Activated T-cell treated with anti-CD3 and anti-CD28 coated beads, Interleukin-2, amount 50 U/mL, for 24 hours (primary cell): ENCODE measurements at regions not wholly inside any gene's neighbourhood (a gene's known extent, or its start where the extent isn't known, plus 50 kb on each side); places are given as distances from the start of the nearest gene placed in this dataset.

Experiments used
- DNase-seq: peaks from one replicate; pipeline ENCODE4 v3.0.0-alpha.2; 2020
- H3K27ac Mint-ChIP-seq: 2 replicates; pipeline ENCODE4 v1.8.0; 2020; ENCODE audit warnings: mild to moderate bottlenecking, mixed read lengths
- H3K27me3 Mint-ChIP-seq: 2 replicates; pipeline ENCODE4 v1.8.0; 2020; ENCODE audit warnings: mixed read lengths
- H3K36me3 Mint-ChIP-seq: 2 replicates; pipeline ENCODE4 v1.8.0; 2020; ENCODE audit warnings: low read depth, mixed read lengths
- H3K4me1 Mint-ChIP-seq: 2 replicates; pipeline ENCODE4 v1.8.0; 2020; ENCODE audit warnings: low read depth, mixed read lengths
- H3K4me3 Mint-ChIP-seq: 2 replicates; pipeline ENCODE4 v1.8.0; 2020; ENCODE audit warnings: mild to moderate bottlenecking, moderate library complexity, mixed read lengths
- H3K9me3 Mint-ChIP-seq: 2 replicates; pipeline ENCODE4 v1.8.0; 2020; ENCODE audit warnings: mixed read lengths

GRCh38 chr3:98969295-98969694 is 67.8 kb upstream of the DCBLD2 start:
- H3K9me3 Mint-ChIP-seq, result peaks cover 3% of the 10 kb centered on the region
- no peak for DNase-seq
- peaks cover 8% of the 10 kb centered on the region for H3K4me1 Mint-ChIP-seq
- H3K27ac Mint-ChIP-seq, result no peak overlapping the region
- H3K4me3 Mint-ChIP-seq, result no peak overlapping the region
- H3K36me3 Mint-ChIP-seq, result no peaks in the 10 kb centered on the region
- H3K27me3 Mint-ChIP-seq, result peaks cover 3% of the 10 kb centered on the region

GRCh38 chr3:98968824-98969223 is 67.3 kb upstream of the DCBLD2 start:
- H3K27ac Mint-ChIP-seq, result no peak overlapping the region
- H3K36me3 Mint-ChIP-seq, result no peaks in the 10 kb centered on the region
- H3K4me3 Mint-ChIP-seq, result no peak overlapping the region
- H3K9me3 Mint-ChIP-seq, result peaks cover 3% of the 10 kb centered on the region
- peaks cover 8% of the 10 kb centered on the region for H3K4me1 Mint-ChIP-seq
- DNase-seq, result no peak
- H3K27me3 Mint-ChIP-seq, result peaks cover 3% of the 10 kb centered on the region

GRCh38 chr3:98968347-98968746 is 66.9 kb upstream of the DCBLD2 start:
- Mint-ChIP-seq H3K27me3 (peaks cover 3% of the 10 kb centered on the region), H3K4me1 (peaks cover 8% of the 10 kb centered on the region), H3K36me3 (no peaks in the 10 kb centered on the region), H3K4me3 (no peak overlapping the region), H3K9me3 (peaks cover 3% of the 10 kb centered on the region), H3K27ac (no peak overlapping the region)
- no peak for DNase-seq

GRCh38 chr3:98967758-98968157 is 66.3 kb upstream of the DCBLD2 start:
- H3K36me3 Mint-ChIP-seq, result no peaks in the 10 kb centered on the region
- no peak for DNase-seq
- peaks cover 8% of the 10 kb centered on the region for H3K4me1 Mint-ChIP-seq
- no peak overlapping the region for H3K4me3 Mint-ChIP-seq
- H3K27me3 Mint-ChIP-seq, result peaks cover under 1% of the 10 kb centered on the region
- H3K9me3 Mint-ChIP-seq, result peaks cover under 1% of the 10 kb centered on the region
- H3K27ac Mint-ChIP-seq, result no peak overlapping the region

GRCh38 chr3:98966862-98967546 is 65.5 kb upstream of the DCBLD2 start:
- no peaks in the 10 kb centered on the region for H3K36me3 Mint-ChIP-seq
- no peaks in the 10 kb centered on the region for H3K27me3 Mint-ChIP-seq
- H3K9me3 Mint-ChIP-seq, result no peaks in the 10 kb centered on the region
- H3K4me3 Mint-ChIP-seq, result no peak overlapping the region
- no peak overlapping the region for H3K27ac Mint-ChIP-seq
- peaks cover 8% of the 10 kb centered on the region for H3K4me1 Mint-ChIP-seq
- no peak for DNase-seq

- H3K4me1 Mint-ChIP-seq, result peaks cover 7% of the 10 kb centered on the region
- DNase-seq, result no peak
- no peaks in the 10 kb centered on the region for H3K27me3 Mint-ChIP-seq
- no peaks in the 10 kb centered on the region for H3K9me3 Mint-ChIP-seq
- H3K36me3 Mint-ChIP-seq, result no peaks in the 10 kb centered on the region
- no peak overlapping the region for H3K4me3 Mint-ChIP-seq
- H3K27ac Mint-ChIP-seq, result no peak overlapping the region
Measured at GRCh38 chr3:98966434-98966833, 64.9 kb upstream of the DCBLD2 start.

GRCh38 chr3:98964784-98965183 is 63.3 kb upstream of the DCBLD2 start:
- H3K9me3 Mint-ChIP-seq, result no peaks in the 10 kb centered on the region
- H3K4me1 Mint-ChIP-seq, result no peaks in the 10 kb centered on the region
- no peak for DNase-seq
- no peak overlapping the region for H3K27ac Mint-ChIP-seq
- H3K27me3 Mint-ChIP-seq, result no peaks in the 10 kb centered on the region
- H3K36me3 Mint-ChIP-seq, result no peaks in the 10 kb centered on the region
- H3K4me3 Mint-ChIP-seq, result no peak overlapping the region

GRCh38 chr3:98963546-98963945 is 62.1 kb upstream of the DCBLD2 start:
- H3K9me3 Mint-ChIP-seq, result no peaks in the 10 kb centered on the region
- H3K27ac Mint-ChIP-seq, result no peak overlapping the region
- H3K36me3 Mint-ChIP-seq, result no peaks in the 10 kb centered on the region
- no peak for DNase-seq
- peaks cover 5% of the 10 kb centered on the region for H3K27me3 Mint-ChIP-seq
- H3K4me1 Mint-ChIP-seq, result no peaks in the 10 kb centered on the region
- no peak overlapping the region for H3K4me3 Mint-ChIP-seq

GRCh38 chr3:98962951-98963350 is 61.5 kb upstream of the DCBLD2 start:
- no peaks in the 10 kb centered on the region for H3K4me1 Mint-ChIP-seq
- no peaks in the 10 kb centered on the region for H3K36me3 Mint-ChIP-seq
- no peak for DNase-seq
- H3K9me3 Mint-ChIP-seq, result no peaks in the 10 kb centered on the region
- H3K4me3 Mint-ChIP-seq, result no peak overlapping the region
- H3K27me3 Mint-ChIP-seq, result peaks cover 5% of the 10 kb centered on the region
- H3K27ac Mint-ChIP-seq, result no peak overlapping the region

- no peaks in the 10 kb centered on the region for H3K36me3 Mint-ChIP-seq
- no peaks in the 10 kb centered on the region for H3K4me1 Mint-ChIP-seq
- no peaks in the 10 kb centered on the region for H3K9me3 Mint-ChIP-seq
- DNase-seq, result no peak
- H3K4me3 Mint-ChIP-seq, result no peak overlapping the region
- peaks cover 5% of the 10 kb centered on the region for H3K27me3 Mint-ChIP-seq
- no peak overlapping the region for H3K27ac Mint-ChIP-seq
Measured at GRCh38 chr3:98962189-98962930, 60.9 kb upstream of the DCBLD2 start.

GRCh38 chr3:98961161-98962155 is 60.0 kb upstream of the DCBLD2 start:
- H3K4me3 Mint-ChIP-seq, result no peak overlapping the region
- no peaks in the 10 kb centered on the region for H3K36me3 Mint-ChIP-seq
- H3K27ac Mint-ChIP-seq, result no peak overlapping the region
- DNase-seq, result no peak
- peaks cover 5% of the 10 kb centered on the region for H3K27me3 Mint-ChIP-seq
- no peaks in the 10 kb centered on the region for H3K9me3 Mint-ChIP-seq
- no peaks in the 10 kb centered on the region for H3K4me1 Mint-ChIP-seq

- H3K36me3 Mint-ChIP-seq, result no peaks in the 10 kb centered on the region
- DNase-seq, result no peak
- no peak overlapping the region for H3K27ac Mint-ChIP-seq
- no peaks in the 10 kb centered on the region for H3K4me1 Mint-ChIP-seq
- H3K4me3 Mint-ChIP-seq, result no peak overlapping the region
- peaks cover 10% of the 10 kb centered on the region for H3K27me3 Mint-ChIP-seq
- no peaks in the 10 kb centered on the region for H3K9me3 Mint-ChIP-seq
Measured at GRCh38 chr3:98957681-98958080, 56.2 kb upstream of the DCBLD2 start.

- no peaks in the 10 kb centered on the region for H3K4me1 Mint-ChIP-seq
- no peak overlapping the region for H3K27ac Mint-ChIP-seq
- H3K36me3 Mint-ChIP-seq, result no peaks in the 10 kb centered on the region
- no peaks in the 10 kb centered on the region for H3K9me3 Mint-ChIP-seq
- DNase-seq, result no peak
- H3K4me3 Mint-ChIP-seq, result no peak overlapping the region
- H3K27me3 Mint-ChIP-seq, result peaks cover 10% of the 10 kb centered on the region
Measured at GRCh38 chr3:98956008-98956407, 54.5 kb upstream of the DCBLD2 start.

GRCh38 chr3:98954791-98955604 is 53.5 kb upstream of the DCBLD2 start:
- no peaks in the 10 kb centered on the region for H3K36me3 Mint-ChIP-seq
- no peaks in the 10 kb centered on the region for H3K9me3 Mint-ChIP-seq
- peaks cover 10% of the 10 kb centered on the region for H3K27me3 Mint-ChIP-seq
- H3K4me1 Mint-ChIP-seq, result no peaks in the 10 kb centered on the region
- H3K27ac Mint-ChIP-seq, result no peak overlapping the region
- H3K4me3 Mint-ChIP-seq, result no peak overlapping the region
- DNase-seq, result no peak
